Spinal cord (tissue), 9 donors: ENCODE measurements at regions not wholly inside any gene's neighbourhood (a gene's known extent, or its start where the extent isn't known, plus 50 kb on each side); places are given as distances from the start of the nearest gene placed in this dataset.

Source experiments
- DNase-seq, 6 donors: peaks; one replicate each; pipeline versions ENCODE4 v3.0.0 to v3.0.0-alpha.2; 2013 to 2015; ENCODE audit warnings: low spot score in 6 of 6, low read depth in 4 of 6
- H3K27ac ChIP-seq: one replicate; pipeline ENCODE4 v1.5.1; 2013; ENCODE audit warnings: low read depth, low read length, control low read depth
- H3K27me3 ChIP-seq: one replicate; pipeline ENCODE4 v1.6.1; 2013; ENCODE audit warnings: low read length; ENCODE audit not compliant: control insufficient read depth, insufficient read depth
- H3K36me3 ChIP-seq: one replicate; pipeline ENCODE4 v1.6.1; 2013; ENCODE audit warnings: low read length; ENCODE audit not compliant: control insufficient read depth, insufficient read depth
- H3K4me1 ChIP-seq: one replicate; pipeline ENCODE4 v1.6.1; 2013; ENCODE audit warnings: low read length; ENCODE audit not compliant: control insufficient read depth, insufficient read depth
- H3K4me3 ChIP-seq: one replicate; pipeline ENCODE4 v1.5.1; 2013; ENCODE audit warnings: low read depth, low read length, control low read depth
- H3K9me3 ChIP-seq: one replicate; pipeline ENCODE4 v1.6.1; 2013; ENCODE audit warnings: low read length; ENCODE audit not compliant: control insufficient read depth, insufficient read depth
- WGBS: methylation state at CpG from one replicate; pipeline ENCODE4 v1.1.5; 2013; ENCODE audit warnings: missing lambda C conversion rate; ENCODE audit not compliant: insufficient coverage; 5-methylcytosine and 5-hydroxymethylcytosine counted together
- donor health status: healthy.

DNA sequence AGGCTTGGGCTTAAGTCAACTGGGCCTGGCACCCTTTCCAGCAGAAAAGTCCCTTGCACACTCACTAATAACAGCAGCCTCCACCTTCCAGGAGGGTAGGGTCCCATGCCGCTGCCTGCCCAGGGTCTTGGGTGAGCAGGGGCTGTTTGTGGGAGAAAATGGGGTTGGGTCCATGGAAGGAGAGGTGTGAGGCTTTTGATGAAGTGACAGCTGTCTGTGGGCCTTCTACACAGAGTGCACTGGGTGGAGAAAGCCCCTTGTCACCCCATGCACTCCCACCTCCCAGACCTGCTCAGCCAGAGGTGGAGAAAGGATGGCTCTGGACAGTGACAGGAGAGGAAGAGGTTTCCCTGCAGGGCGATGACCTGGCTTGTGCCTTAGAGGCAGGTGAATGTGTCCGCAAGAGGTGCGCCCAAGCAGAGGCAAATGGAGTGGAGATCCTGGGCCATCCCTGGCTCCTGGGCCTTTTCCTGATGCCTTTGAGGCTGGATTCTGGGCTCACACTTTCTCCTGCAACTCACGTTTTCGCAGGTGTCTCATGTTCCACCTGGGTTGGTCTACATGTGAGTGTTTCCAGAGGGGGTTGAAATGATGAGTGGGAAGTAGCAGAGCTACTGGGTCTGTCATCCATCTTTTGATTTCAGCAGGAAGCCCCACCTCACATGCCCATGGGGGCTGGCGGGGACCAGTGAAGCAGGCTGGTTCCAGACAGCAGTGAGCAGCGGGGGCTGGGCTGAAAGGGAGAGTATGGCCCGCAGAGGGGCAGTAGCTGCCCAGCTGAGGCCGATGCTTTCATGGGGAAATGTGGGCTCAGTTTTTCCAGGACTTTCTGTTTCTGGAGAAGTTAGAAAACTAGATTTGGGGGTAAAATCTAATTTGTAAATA, 85.2 kb upstream of the PRR23E start:
- Histone ChIP-seq H3K4me3 (no peak overlapping the region), H3K4me1 (no peaks in the 10 kb centered on the region), H3K27me3 (no peaks in the 10 kb centered on the region), H3K9me3 (peaks cover 9% of the 10 kb centered on the region), H3K27ac (no peak overlapping the region), H3K36me3 (no peaks in the 10 kb centered on the region)
- 94% methylated on average over 8 of the region's 10 CpGs for WGBS
- DNase-seq: no peak

DNA sequence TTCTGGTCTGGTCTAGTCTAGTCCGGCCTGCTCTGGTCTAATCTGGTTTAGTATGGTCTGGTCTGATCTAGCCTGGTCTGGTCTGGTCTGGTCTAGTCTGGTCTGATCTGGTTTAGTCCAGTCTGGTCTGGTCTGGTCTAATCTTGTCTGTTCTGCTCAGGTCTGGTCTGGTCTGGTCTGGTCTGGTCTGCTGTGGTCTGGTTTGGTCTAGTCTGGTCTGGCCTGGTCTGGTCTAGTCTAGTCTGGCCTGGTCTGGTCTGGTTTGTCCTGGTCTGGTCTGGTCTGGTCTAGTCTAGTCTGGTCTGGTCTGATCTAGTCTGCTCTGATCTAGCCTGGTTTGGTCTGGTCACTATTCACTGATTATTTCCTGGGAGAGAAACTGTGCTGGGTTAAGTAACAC, 84.1 kb upstream of the PRR23E start:
- DNase-seq: no peak
- Histone ChIP-seq H3K9me3 (peaks cover 10% of the 10 kb centered on the region), H3K4me1 (no peaks in the 10 kb centered on the region), H3K27me3 (no peaks in the 10 kb centered on the region), H3K36me3 (no peaks in the 10 kb centered on the region), H3K27ac (no peak overlapping the region), H3K4me3 (no peak overlapping the region)
- WGBS: 100% methylated on average over 1 of the region's 1 CpG

DNA sequence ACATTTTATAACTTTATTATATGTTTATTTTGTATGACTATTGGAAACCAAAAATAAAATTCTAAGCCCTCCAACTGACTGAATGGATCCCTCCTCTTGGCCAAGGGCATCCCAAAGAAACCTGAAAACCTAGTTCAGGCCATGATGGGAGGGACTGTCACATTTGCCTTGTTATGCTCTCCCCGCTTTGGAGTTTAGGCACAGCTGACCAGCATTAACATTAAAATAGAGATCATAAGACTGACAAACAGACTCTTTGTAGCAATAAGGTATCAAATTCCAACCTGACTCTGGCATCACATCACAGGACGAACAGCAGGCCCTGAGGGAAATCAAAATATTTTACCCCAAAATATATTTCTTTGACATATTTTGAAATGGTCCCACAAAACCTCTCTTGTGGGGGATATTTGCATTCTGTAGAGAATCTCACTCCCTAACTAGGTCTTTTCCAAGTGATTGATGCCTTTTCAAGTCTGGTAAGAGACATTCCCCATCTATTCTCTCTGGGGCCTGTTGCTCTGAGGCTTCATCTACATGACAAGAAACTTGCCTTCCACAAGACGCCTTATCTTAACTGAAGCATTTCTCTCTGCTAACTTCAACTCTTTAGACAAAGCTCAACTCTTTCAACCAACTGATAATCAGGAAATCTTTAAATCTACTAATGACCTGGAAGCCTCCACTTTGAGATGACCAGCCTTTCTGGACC, 81.8 kb upstream of the PRR23E start:
- WGBS: 45% methylated on average over 1 of the region's 3 CpGs
- Histone ChIP-seq H3K4me3 (no peak overlapping the region), H3K27me3 (no peaks in the 10 kb centered on the region), H3K4me1 (no peaks in the 10 kb centered on the region), H3K9me3 (peaks cover 10% of the 10 kb centered on the region), H3K36me3 (no peaks in the 10 kb centered on the region), H3K27ac (no peak overlapping the region)
- no peak for DNase-seq

DNA sequence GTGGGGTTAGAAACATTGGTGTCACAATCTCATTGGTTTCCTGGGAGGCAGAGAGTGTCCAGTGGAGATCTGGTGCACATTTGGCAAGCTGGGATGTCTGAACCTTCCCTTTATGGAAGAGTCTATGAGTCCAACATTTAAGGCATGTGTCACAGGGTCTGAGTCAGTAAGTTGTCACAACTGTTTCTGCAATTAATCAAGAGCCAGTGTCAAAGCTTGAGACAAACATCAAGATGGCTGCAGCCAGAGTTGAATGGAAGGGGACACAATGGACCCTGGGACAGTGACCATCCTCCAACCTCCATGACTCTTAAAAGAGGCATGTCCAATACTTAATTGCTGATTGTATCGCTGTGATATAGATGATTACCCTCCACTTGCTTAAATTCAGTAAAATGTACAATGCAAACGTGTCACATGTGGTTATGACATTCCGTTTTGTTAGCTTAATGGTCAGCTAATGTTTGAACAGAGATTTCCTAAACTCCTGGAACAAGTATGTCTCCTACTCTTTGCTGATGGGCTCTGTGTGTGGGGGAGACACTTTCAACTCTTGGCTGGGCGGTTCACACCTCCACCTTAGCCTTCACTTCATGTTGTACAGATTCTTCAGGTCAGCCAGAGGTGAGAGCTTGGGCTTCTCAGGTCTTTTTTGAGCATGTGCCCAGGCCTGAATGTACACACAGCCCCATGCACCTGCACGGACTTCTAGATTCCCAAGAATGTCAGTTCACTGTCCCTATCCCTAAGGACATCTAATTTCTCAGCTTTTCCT, 79.9 kb upstream of the PRR23E start:
- Histone ChIP-seq H3K27ac (no peak overlapping the region), H3K4me1 (no peaks in the 10 kb centered on the region), H3K36me3 (no peaks in the 10 kb centered on the region), H3K4me3 (no peak overlapping the region), H3K27me3 (no peaks in the 10 kb centered on the region), H3K9me3 (peaks cover 10% of the 10 kb centered on the region)
- DNase-seq: no peak
- WGBS: 100% methylated on average over 1 of the region's 5 CpGs

DNA sequence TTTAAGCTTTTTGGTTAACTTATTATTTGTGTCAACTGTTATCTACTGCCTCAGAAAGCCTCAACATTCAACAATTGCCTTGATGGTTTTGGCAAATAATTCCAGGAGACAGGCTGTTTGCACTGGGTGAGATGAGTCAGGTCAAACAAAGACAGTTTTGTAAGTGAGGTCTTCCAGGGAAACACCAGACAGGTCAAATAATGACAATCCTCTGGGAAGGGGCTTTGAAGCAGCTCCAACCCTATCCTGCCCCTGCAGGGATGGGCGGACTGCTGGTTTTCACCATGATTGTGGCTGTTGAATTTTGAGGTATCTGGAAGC, 79.4 kb upstream of the PRR23E start:
- no peak for DNase-seq
- 100% methylated on average over 1 of the region's 1 CpG for WGBS
- H3K4me3 ChIP-seq: no peak overlapping the region
- no peaks in the 10 kb centered on the region for H3K27me3 ChIP-seq
- H3K36me3 ChIP-seq: no peaks in the 10 kb centered on the region
- no peak overlapping the region for H3K27ac ChIP-seq
- peaks cover 10% of the 10 kb centered on the region for H3K9me3 ChIP-seq
- H3K4me1 ChIP-seq: no peaks in the 10 kb centered on the region

DNA sequence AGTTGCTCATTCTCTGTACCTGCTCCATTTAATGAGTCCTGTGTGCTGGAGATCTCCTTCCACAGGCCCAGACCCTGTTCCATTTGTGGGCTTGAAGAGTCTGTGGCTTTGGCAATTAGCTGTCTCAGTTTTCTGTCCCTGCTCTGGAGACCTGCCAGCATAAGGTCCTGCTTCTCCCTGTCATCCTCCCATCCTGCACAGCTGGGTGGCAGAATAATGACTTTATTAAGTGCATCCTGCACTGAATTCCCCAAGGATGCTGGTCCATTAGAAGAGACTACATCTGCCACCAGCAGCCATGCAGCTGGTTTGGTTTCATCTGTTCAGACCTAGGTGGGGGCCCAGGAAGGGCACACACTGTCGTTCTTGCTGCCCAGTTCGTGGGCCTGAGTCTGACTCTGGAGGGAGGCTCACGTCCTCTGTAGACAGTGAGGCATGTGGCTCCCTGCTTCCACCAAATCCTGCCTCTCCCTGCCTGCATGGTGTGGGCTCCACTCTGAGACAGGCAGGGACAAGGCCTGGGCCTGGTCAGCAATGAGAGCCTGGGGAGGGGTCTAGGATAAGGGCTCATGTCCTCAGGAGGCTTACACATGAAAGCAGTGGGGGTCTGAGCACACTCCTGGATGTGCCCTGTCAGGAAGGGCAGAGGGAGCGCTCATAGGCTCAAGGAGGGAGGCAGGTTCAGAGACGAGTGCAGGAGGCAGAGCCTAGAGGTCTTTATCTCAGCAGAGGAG, 78.4 kb upstream of the PRR23E start:
- Histone ChIP-seq H3K4me3 (no peak overlapping the region), H3K36me3 (no peaks in the 10 kb centered on the region), H3K4me1 (no peaks in the 10 kb centered on the region), H3K27ac (no peak overlapping the region), H3K27me3 (no peaks in the 10 kb centered on the region), H3K9me3 (peaks cover 10% of the 10 kb centered on the region)
- peak in 1 of 6 donors; percentile 44 for DNase-seq
- 70% methylated on average over 5 of the region's 5 CpGs for WGBS

DNA sequence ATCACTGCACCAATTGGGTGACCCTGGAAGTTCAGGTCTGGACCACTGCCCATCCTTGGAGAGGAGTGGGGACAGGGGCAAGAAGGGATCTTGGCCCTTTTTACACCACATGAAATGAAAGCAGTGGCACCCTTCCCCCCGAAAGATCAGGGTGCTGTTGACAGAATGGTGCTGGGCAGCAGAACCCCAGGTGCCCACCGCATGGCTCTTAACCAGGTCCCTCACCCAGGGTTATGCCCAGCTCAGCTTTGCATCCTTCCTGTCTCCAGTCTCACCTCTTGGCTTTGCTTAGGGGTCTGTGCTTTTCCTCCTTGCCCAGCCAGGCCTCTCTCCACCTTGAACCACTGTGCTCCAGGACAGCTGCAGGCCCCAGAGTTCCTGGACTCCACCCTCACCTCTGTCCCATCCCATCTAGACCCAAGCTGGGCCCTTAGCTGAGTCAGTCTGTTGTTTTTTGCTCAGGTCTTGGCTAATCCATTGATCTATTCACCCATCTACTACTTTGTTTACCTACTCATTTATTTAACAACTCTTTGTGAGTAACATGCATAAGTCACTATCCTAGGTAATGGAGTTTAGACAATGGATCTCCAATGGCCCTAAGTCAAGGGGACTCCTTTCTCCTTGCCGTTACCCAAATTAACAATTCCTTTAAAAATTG, 77.1 kb upstream of the PRR23E start:
- no peak overlapping the region for H3K4me3 ChIP-seq
- H3K9me3 ChIP-seq: peaks cover 10% of the 10 kb centered on the region
- WGBS: 89% methylated on average over 2 of the region's 3 CpGs
- DNase-seq: no peak
- no peak overlapping the region for H3K27ac ChIP-seq
- H3K4me1 ChIP-seq: no peaks in the 10 kb centered on the region
- H3K27me3 ChIP-seq: no peaks in the 10 kb centered on the region
- no peaks in the 10 kb centered on the region for H3K36me3 ChIP-seq

DNA sequence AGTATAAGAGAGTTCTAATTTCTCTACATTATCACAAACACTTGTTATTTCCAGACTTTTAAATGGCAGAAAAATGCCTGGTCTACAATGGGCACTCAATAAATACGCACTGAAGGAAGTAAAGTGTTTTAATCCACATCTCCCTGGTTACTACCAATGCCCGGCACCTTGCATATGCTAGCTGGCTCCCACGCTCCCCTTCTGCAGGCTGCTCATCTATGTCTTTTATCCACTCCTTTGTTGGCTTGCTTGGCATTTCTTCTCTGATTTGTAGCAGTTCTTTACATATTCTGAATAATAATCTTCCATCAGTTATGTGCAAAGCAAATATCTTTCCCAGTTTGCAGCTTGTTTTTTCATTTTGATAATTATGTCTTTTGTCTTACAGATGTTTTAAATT, 74.6 kb upstream of the PRR23E start:
- no peak overlapping the region for H3K27ac ChIP-seq
- no peaks in the 10 kb centered on the region for H3K36me3 ChIP-seq
- peaks cover 2% of the 10 kb centered on the region for H3K27me3 ChIP-seq
- 80% methylated on average over 2 of the region's 3 CpGs for WGBS
- H3K9me3 ChIP-seq: no peaks in the 10 kb centered on the region
- no peaks in the 10 kb centered on the region for H3K4me1 ChIP-seq
- H3K4me3 ChIP-seq: no peak overlapping the region
- peak in 1 of 6 donors; percentile 12 for DNase-seq
